Testis (tissue), 2 donors: ENCODE measurements at regions not wholly inside any gene's neighbourhood (a gene's known extent, or its start where the extent isn't known, plus 50 kb on each side); places are given as distances from the start of the nearest gene placed in this dataset.

Experiments used
- POLR2A ChIP-seq: fragments of 450-650 bp; IDR thresholded peaks from one replicate; pipeline ENCODE4 v1.6.1; 2017; ENCODE audit warnings: antibody characterized with exemption, mild to moderate bottlenecking, moderate library complexity
- TF ChIP-seq, protein P1 (sequence below), 3 experiments: fragments of 450-650 bp in 2 of 3; fragments of 200-600 bp in 1 of 3; sonication (generic) in 1 of 3; IDR thresholded peaks; one replicate each; pipeline ENCODE4 v1.5.1; 2016 to 2019; ENCODE audit warnings: antibody characterized with exemption in 3 of 3, mild to moderate bottlenecking in 2 of 3, moderate library complexity in 1 of 3

DNA sequence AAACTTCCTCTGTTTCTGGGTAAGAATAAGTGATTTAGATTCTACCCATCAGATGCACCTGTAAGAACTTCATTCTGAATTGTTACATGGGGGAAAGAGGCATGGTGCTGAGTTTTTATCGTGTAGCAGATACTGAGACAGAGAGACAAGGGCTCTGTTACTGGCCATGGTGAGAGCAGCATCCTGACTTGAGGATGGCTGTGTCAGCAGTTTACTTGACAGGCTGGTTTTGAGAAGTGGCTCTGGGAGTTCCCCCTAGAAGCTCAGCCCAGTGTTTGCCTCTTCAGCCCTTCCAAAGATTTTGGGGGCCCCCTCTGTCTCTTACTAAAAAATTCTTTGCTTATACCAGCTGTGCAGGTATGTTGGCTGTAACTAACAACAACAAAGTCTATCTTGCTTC is 510.5 kb downstream of the LRRC70 start:
- TF ChIP-seq, protein P1, sequence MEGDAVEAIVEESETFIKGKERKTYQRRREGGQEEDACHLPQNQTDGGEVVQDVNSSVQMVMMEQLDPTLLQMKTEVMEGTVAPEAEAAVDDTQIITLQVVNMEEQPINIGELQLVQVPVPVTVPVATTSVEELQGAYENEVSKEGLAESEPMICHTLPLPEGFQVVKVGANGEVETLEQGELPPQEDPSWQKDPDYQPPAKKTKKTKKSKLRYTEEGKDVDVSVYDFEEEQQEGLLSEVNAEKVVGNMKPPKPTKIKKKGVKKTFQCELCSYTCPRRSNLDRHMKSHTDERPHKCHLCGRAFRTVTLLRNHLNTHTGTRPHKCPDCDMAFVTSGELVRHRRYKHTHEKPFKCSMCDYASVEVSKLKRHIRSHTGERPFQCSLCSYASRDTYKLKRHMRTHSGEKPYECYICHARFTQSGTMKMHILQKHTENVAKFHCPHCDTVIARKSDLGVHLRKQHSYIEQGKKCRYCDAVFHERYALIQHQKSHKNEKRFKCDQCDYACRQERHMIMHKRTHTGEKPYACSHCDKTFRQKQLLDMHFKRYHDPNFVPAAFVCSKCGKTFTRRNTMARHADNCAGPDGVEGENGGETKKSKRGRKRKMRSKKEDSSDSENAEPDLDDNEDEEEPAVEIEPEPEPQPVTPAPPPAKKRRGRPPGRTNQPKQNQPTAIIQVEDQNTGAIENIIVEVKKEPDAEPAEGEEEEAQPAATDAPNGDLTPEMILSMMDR (IDR thresholded peaks at IDR 0.05), result no peak
- TF ChIP-seq POLR2A, result no peak
